Common myeloid progenitor, CD34-positive (primary cell): ENCODE measurements at regions not wholly inside any gene's neighbourhood (a gene's known extent, or its start where the extent isn't known, plus 50 kb on each side); places are given as distances from the start of the nearest gene placed in this dataset.

Source experiments
- CTCF ChIA-PET: fragments of 350-600 bp; sonication (Branson Sonifier 250); formaldehyde crosslinking; loops from one replicate; lab custom pipeline; 2021; ENCODE audit warnings: antibody characterized with exemption; lab: Charles Lee
- POLR2A ChIA-PET: fragments of 350-600 bp; sonication (Branson Sonifier 250); formaldehyde crosslinking; loops from one replicate; lab custom pipeline; 2021; ENCODE audit warnings: antibody characterized with exemption; lab: Charles Lee
- DNase-seq, 3 donors: peaks; one replicate each; pipeline versions ENCODE4 v3.0.0 to v3.0.0-alpha.2; 2013
- H3K27ac ChIP-seq, 2 experiments: 1 replicate in 1 of 2; 2 replicates in 1 of 2; pipeline ENCODE4 v1.7.0; 2013; ENCODE audit warnings: inconsistent platforms in 2 of 2, low read length in 2 of 2, mild to moderate bottlenecking in 2 of 2, low read depth in 1 of 2, moderate library complexity in 1 of 2; ENCODE audit not compliant: severe bottlenecking in 2 of 2, insufficient read depth in 1 of 2, poor library complexity in 1 of 2
- H3K27me3 ChIP-seq, 5 experiments: replicated peaks in 2 of 5; 1 replicate in 3 of 5; 2 replicates in 2 of 5; pipeline versions ENCODE4 v1.6.1 to v1.7.0; 2013; ENCODE audit warnings: low read length in 4 of 5, mild to moderate bottlenecking in 2 of 5, moderate library complexity in 2 of 5, inconsistent platforms in 1 of 5; ENCODE audit not compliant: insufficient read depth in 5 of 5, control insufficient read depth in 4 of 5
- H3K36me3 ChIP-seq, 4 experiments: 1 replicate in 2 of 4; 2 replicates in 2 of 4; pipeline versions ENCODE4 v1.6.1 to v1.7.0; 2013; ENCODE audit warnings: low read length in 3 of 4, control low read depth in 1 of 4, mild to moderate bottlenecking in 1 of 4; ENCODE audit not compliant: control insufficient read depth in 4 of 4, insufficient read depth in 4 of 4
- H3K4me1 ChIP-seq, 4 experiments: 1 replicate in 3 of 4; 2 replicates in 1 of 4; pipeline versions ENCODE4 v1.6.1 to v1.7.1; 2013; ENCODE audit warnings: low read length in 3 of 4, mild to moderate bottlenecking in 3 of 4, control low read depth in 1 of 4, inconsistent platforms in 1 of 4, moderate library complexity in 1 of 4; ENCODE audit not compliant: control insufficient read depth in 4 of 4, insufficient read depth in 4 of 4; ENCODE audit errors: control extremely low read depth in 1 of 4
- H3K4me3 ChIP-seq, 7 experiments: 1 replicate in 4 of 7; 2 replicates in 3 of 7; pipeline versions ENCODE4 v1.5.1 to v1.7.0; 2013; ENCODE audit warnings: mild to moderate bottlenecking in 7 of 7, low read length in 6 of 7, moderate library complexity in 6 of 7, inconsistent platforms in 2 of 7, low read depth in 2 of 7, control low read depth in 1 of 7; ENCODE audit not compliant: insufficient read depth in 4 of 7, control insufficient read depth in 1 of 7; ENCODE audit errors: extremely low read depth in 1 of 7
- H3K9me3 ChIP-seq, 5 experiments: 1 replicate in 4 of 5; 2 replicates in 1 of 5; pipeline versions ENCODE4 v1.6.1 to v1.7.1; 2013; ENCODE audit warnings: low read length in 4 of 5, mild to moderate bottlenecking in 2 of 5, inconsistent platforms in 1 of 5, low read depth in 1 of 5, moderate library complexity in 1 of 5; ENCODE audit not compliant: control insufficient read depth in 4 of 5, insufficient read depth in 2 of 5; ENCODE audit errors: control extremely low read depth in 1 of 5
- WGBS: methylation state at CpG from one replicate; pipeline ENCODE4 v1.1.5; 2013; ENCODE audit not compliant: insufficient coverage; 5-methylcytosine and 5-hydroxymethylcytosine counted together

- peaks cover 3 to 12% (median 6%) of the 10 kb centered on the region in 4 experiments for H3K4me1 ChIP-seq
- H3K36me3 ChIP-seq, result no peaks in the 10 kb centered on the region
- no peaks in the 10 kb centered on the region for H3K9me3 ChIP-seq
- no peak overlapping the region for H3K27ac ChIP-seq
- ChIA-PET POLR2A (no interaction called here), CTCF (no interaction called here)
- no peaks in the 10 kb centered on the region for H3K27me3 ChIP-seq
- DNase-seq, result no peak
- H3K4me3 ChIP-seq, result no peak overlapping the region
- WGBS, result 100% methylated on average over 1 of the region's 4 CpGs
Measured at GRCh38 chr1:193555662-193556441, 369.4 kb upstream of the B3GALT2 start.

DNA sequence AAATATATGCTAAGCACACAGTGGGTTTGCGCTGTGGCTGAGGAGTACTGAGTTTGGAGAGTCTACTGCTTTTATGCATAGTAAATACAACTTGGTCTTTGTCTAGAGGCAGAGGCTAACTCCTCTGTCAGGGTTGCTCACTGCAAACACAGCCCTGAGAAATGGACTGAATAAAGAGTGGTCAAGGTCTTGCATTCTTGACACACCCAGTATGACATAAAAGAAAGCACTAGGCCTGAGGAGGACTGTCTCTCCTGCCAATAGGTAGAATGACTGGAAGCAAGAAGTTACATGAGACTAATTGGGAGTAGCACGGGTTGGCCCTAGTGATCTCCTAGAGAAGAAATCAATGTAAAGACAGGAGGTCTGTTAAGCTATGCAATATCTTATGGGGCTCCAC, 367.2 kb upstream of the B3GALT2 start:
- WGBS, result no CpG with 5 or more reads among the region's 2 CpGs
- no peak overlapping the region for H3K4me3 ChIP-seq

DNA sequence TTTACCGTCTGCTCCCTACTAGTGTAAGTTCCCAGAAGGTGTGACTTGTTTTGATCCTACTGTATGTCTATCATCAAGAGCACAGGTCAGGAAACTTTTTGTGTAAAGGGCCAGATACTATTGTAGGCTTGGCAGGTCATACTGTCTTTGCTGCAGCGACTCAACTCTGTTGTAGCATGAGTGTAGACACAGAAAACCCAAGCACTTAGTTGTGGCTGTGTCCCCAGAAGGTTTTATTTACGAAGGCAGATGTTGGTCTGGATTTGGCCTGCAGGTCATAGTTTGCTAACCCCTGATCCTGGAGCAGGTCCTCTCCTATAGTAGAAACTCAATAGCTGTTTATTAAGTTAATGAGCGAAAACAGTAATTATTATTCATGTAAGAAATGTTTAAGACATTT, 365.9 kb upstream of the B3GALT2 start:
- Histone ChIP-seq H3K27ac (no peak overlapping the region), H3K36me3 (no peaks in the 10 kb centered on the region), H3K4me3 (no peak overlapping the region), H3K27me3 (no peaks in the 10 kb centered on the region), H3K4me1 (no peaks in the 10 kb centered on the region), H3K9me3 (no peaks in the 10 kb centered on the region)
- POLR2A ChIA-PET, result no interaction called here
- CTCF ChIA-PET, result no interaction called here
- no peak for DNase-seq
- 100% methylated on average over 1 of the region's 4 CpGs for WGBS

More for the DNA sequence above, 367.2 kb upstream of the B3GALT2 start:
- ChIA-PET POLR2A (no interaction called here), CTCF (no interaction called here)
- Histone ChIP-seq H3K27me3 (no peaks in the 10 kb centered on the region), H3K4me1 (peaks cover 0 to 4% (median 1%) of the 10 kb centered on the region in 4 experiments), H3K9me3 (no peaks in the 10 kb centered on the region), H3K27ac (no peak overlapping the region), H3K36me3 (no peaks in the 10 kb centered on the region)
- no peak for DNase-seq

- Histone ChIP-seq H3K4me1 (no peaks in the 10 kb centered on the region), H3K9me3 (no peaks in the 10 kb centered on the region), H3K27me3 (no peaks in the 10 kb centered on the region), H3K4me3 (no peak overlapping the region), H3K27ac (no peak overlapping the region), H3K36me3 (no peaks in the 10 kb centered on the region)
- DNase-seq, result no peak
- WGBS, result 100% methylated on average over 1 of the region's 1 CpG
- ChIA-PET CTCF (interaction anchor here (2.0 kb wide), 1 partner anchor 12 kb away, joined by 6 read pairs; no protein-coding TSS in a partner anchor), POLR2A (no interaction called here)
Measured at GRCh38 chr1:193549081-193549480, 362.7 kb upstream of the B3GALT2 start.

DNA sequence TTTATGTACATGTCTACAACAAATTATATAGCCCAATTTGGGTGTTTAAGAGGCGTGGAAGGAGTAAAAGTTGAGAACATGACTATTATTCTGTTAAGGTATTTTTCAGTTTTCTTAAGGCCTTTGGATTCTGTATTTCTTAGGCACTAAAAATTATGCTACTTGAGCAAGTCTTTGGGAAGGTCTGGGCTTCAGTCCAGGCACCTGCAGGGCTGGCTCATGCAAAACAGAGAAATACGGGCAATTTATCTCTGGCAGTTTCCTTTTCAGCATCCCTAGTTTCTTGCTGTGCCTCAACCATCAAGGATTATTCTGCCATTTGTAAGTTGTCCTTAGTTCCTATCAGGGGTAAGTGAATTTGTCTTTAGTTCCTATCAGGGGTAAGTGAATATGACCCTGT, 358.8 kb upstream of the B3GALT2 start:
- Histone ChIP-seq H3K4me3 (no peak overlapping the region), H3K27me3 (no peaks in the 10 kb centered on the region), H3K36me3 (no peaks in the 10 kb centered on the region), H3K27ac (no peak overlapping the region), H3K9me3 (peaks cover 0 to 3% (median 0%) of the 10 kb centered on the region in 5 experiments), H3K4me1 (no peaks in the 10 kb centered on the region)
- no peak for DNase-seq
- ChIA-PET CTCF (no interaction called here), POLR2A (no interaction called here)
- WGBS, result 90% methylated on average over 1 of the region's 2 CpGs

GRCh38 chr1:193543259-193543658, 356.8 kb upstream of the B3GALT2 start:
- Histone ChIP-seq H3K27me3 (no peaks in the 10 kb centered on the region), H3K9me3 (peaks cover 0 to 3% (median 0%) of the 10 kb centered on the region in 5 experiments), H3K4me1 (no peaks in the 10 kb centered on the region), H3K4me3 (no peak overlapping the region), H3K36me3 (no peaks in the 10 kb centered on the region), H3K27ac (no peak overlapping the region)
- ChIA-PET POLR2A (no interaction called here), CTCF (no interaction called here)
- WGBS, result 100% methylated on average over 3 of the region's 4 CpGs
- no peak for DNase-seq

- peaks cover 0 to 3% (median 0%) of the 10 kb centered on the region in 5 experiments for H3K9me3 ChIP-seq
- no peak for DNase-seq
- H3K27me3 ChIP-seq, result no peaks in the 10 kb centered on the region
- ChIA-PET POLR2A (no interaction called here), CTCF (no interaction called here)
- H3K27ac ChIP-seq, result no peak overlapping the region
- no peaks in the 10 kb centered on the region for H3K4me1 ChIP-seq
- no peaks in the 10 kb centered on the region for H3K36me3 ChIP-seq
- WGBS, result 45% methylated on average over 1 of the region's 1 CpG
- no peak overlapping the region for H3K4me3 ChIP-seq
Measured at GRCh38 chr1:193542690-193543089, 356.3 kb upstream of the B3GALT2 start.
